Smooth muscle cell (in vitro differentiated cells): ENCODE measurements at regions not wholly inside any gene's neighbourhood (a gene's known extent, or its start where the extent isn't known, plus 50 kb on each side); places are given as distances from the start of the nearest gene placed in this dataset.

Experiments used
- DNase-seq: peaks from one replicate; lab custom pipeline; 2025; ENCODE audit not compliant: unreplicated experiment; lab: John Stamatoyannopoulos, UW
- H2AFZ ChIP-seq: fragments of 200-600 bp; sonication (generic); 2 replicates; pipeline ENCODE4 v1.6.0; 2016; ENCODE audit warnings: antibody characterized with exemption, low read depth, mild to moderate bottlenecking
- H3F3A ChIP-seq: fragments of 200-600 bp; sonication (generic); 2 replicates; pipeline ENCODE4 v1.6.0; 2017; ENCODE audit warnings: antibody characterized with exemption, low read depth
- H3K27ac ChIP-seq: fragments of 200-600 bp; sonication (generic); 2 replicates; pipeline ENCODE4 v1.5.1; 2016; ENCODE audit warnings: low read depth, mild to moderate bottlenecking
- H3K27me3 ChIP-seq: fragments of 200-600 bp; sonication (generic); 2 replicates; pipeline ENCODE4 v1.6.1; 2016; ENCODE audit warnings: low read depth, mild to moderate bottlenecking
- H3K36me3 ChIP-seq: fragments of 200-600 bp; sonication (generic); 2 replicates; pipeline ENCODE4 v1.5.1; 2016; ENCODE audit warnings: low read depth
- H3K4me1 ChIP-seq: fragments of 200-600 bp; sonication (generic); 2 replicates; pipeline ENCODE4 v1.5.1; 2016; ENCODE audit warnings: low read depth
- H3K4me2 ChIP-seq: fragments of 200-600 bp; sonication (generic); 2 replicates; pipeline ENCODE4 v1.6.0; 2016; ENCODE audit warnings: mild to moderate bottlenecking
- H3K4me3 ChIP-seq: fragments of 200-600 bp; sonication (generic); 2 replicates; pipeline ENCODE4 v1.5.1; 2016; ENCODE audit warnings: mild to moderate bottlenecking
- H3K79me2 ChIP-seq: fragments of 200-600 bp; sonication (generic); 2 replicates; pipeline ENCODE4 v1.6.0; 2016; ENCODE audit warnings: low read depth, mild to moderate bottlenecking
- H3K9ac ChIP-seq: fragments of 200-600 bp; sonication (generic); 2 replicates; pipeline ENCODE4 v1.6.0; 2016; ENCODE audit warnings: low read depth
- H3K9me3 ChIP-seq: fragments of 200-600 bp; sonication (generic); replicated peaks from 2 replicates; pipeline ENCODE4 v1.5.1; 2016; ENCODE audit warnings: low read depth
- H4K20me1 ChIP-seq: fragments of 200-600 bp; sonication (generic); 2 replicates; pipeline ENCODE4 v1.6.0; 2016; ENCODE audit warnings: low read depth
- WGBS: methylation state at CpG from one replicate; pipeline ENCODE4 v1.1.7; 2016; ENCODE audit warnings: low lambda C conversion rate; 5-methylcytosine and 5-hydroxymethylcytosine counted together
- TF ChIP-seq, protein P1 (sequence below): fragments of 200-600 bp; sonication (generic); IDR thresholded peaks from 2 replicates; pipeline ENCODE4 v1.5.1; 2017; ENCODE audit warnings: borderline replicate concordance, mild to moderate bottlenecking, antibody characterized with exemption; ENCODE audit not compliant: insufficient read depth, poor library complexity, severe bottlenecking

DNA sequence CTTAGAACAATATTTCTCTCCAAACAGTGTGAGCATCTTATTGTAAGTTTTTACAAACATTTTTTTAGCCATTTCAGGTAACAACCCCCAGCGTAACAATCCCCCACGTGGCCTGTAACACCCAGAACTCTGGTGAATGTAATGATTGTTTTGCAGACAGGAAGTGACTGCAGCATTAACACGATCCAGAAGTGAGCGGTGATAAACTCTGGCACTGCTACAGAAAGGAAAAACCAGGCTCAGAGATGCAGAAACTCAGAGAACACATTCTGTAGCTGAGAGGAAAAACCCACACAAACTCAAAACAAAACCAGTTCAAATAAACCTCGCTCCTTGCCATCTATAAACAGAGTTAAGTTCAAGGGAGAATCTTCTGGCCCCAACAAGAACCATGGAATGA, 285.7 kb downstream of the FGFR2 start:
- no peak overlapping the region for H3K9ac ChIP-seq
- no peak for DNase-seq
- WGBS, result 6% methylated on average over 5 of the region's 5 CpGs
- H3K9me3 ChIP-seq, result no peaks in the 10 kb centered on the region
- H3K4me2 ChIP-seq, result peak overlapping the region; percentile 79
- no peaks in the 10 kb centered on the region for H3K27me3 ChIP-seq
- H4K20me1 ChIP-seq, result no peaks in the 10 kb centered on the region
- TF ChIP-seq, protein P1, sequence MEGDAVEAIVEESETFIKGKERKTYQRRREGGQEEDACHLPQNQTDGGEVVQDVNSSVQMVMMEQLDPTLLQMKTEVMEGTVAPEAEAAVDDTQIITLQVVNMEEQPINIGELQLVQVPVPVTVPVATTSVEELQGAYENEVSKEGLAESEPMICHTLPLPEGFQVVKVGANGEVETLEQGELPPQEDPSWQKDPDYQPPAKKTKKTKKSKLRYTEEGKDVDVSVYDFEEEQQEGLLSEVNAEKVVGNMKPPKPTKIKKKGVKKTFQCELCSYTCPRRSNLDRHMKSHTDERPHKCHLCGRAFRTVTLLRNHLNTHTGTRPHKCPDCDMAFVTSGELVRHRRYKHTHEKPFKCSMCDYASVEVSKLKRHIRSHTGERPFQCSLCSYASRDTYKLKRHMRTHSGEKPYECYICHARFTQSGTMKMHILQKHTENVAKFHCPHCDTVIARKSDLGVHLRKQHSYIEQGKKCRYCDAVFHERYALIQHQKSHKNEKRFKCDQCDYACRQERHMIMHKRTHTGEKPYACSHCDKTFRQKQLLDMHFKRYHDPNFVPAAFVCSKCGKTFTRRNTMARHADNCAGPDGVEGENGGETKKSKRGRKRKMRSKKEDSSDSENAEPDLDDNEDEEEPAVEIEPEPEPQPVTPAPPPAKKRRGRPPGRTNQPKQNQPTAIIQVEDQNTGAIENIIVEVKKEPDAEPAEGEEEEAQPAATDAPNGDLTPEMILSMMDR, result no peak
- no peak overlapping the region for H2AFZ ChIP-seq
- peaks cover 45% of the 10 kb centered on the region for H3K4me1 ChIP-seq
- H3K36me3 ChIP-seq, result no peaks in the 10 kb centered on the region
- no peaks in the 10 kb centered on the region for H3K79me2 ChIP-seq
- H3F3A ChIP-seq, result peaks cover 24% of the 10 kb centered on the region
- peak overlapping the region; percentile 67 for H3K27ac ChIP-seq
- peak overlapping the region; percentile 11 for H3K4me3 ChIP-seq

- H3F3A ChIP-seq, result peaks cover 24% of the 10 kb centered on the region
- no peaks in the 10 kb centered on the region for H3K9me3 ChIP-seq
- 16% methylated on average over 17 of the region's 17 CpGs for WGBS
- peak overlapping the region; percentile 67 for H3K27ac ChIP-seq
- peak overlapping the region; percentile 79 for H3K4me2 ChIP-seq
- no peaks in the 10 kb centered on the region for H4K20me1 ChIP-seq
- TF ChIP-seq, protein P1, result no peak
- DNase-seq, result no peak
- no peaks in the 10 kb centered on the region for H3K36me3 ChIP-seq
- H2AFZ ChIP-seq, result peak overlapping the region; percentile 65
- no peaks in the 10 kb centered on the region for H3K27me3 ChIP-seq
- H3K79me2 ChIP-seq, result no peaks in the 10 kb centered on the region
- H3K4me1 ChIP-seq, result peaks cover 45% of the 10 kb centered on the region
- H3K4me3 ChIP-seq, result peak overlapping the region; percentile 11
- H3K9ac ChIP-seq, result no peak overlapping the region
These were observed 284.9 kb downstream of the FGFR2 start for GRCh38 chr10:121313119-121313875.

DNA sequence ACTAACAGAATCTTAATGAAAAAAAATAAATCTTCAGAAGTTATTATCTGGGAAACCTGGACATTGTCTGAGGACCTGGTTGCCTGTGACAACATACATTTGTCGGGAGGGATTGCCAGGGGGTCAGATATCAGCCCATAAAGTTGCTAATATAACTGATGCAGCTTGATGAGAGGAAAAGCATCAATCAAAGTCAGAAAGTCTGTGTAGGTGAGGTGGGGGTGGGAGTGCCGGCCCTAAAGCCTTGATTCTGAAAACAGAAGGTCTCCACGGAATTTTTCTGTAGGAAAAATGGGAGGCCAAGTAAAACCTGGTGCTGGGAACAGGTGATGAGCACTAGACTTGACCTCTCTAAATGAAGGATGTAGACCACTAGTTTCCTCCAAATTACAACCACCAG, 281.8 kb downstream of the FGFR2 start:
- Histone ChIP-seq H3K27ac (no peak overlapping the region), H3K36me3 (no peaks in the 10 kb centered on the region), H2AFZ (no peak overlapping the region), H3K27me3 (no peaks in the 10 kb centered on the region), H3K9ac (no peak overlapping the region), H3F3A (peaks cover 24% of the 10 kb centered on the region), H4K20me1 (no peaks in the 10 kb centered on the region), H3K9me3 (no peaks in the 10 kb centered on the region), H3K4me2 (no peak overlapping the region), H3K4me1 (peaks cover 25% of the 10 kb centered on the region), H3K79me2 (no peaks in the 10 kb centered on the region), H3K4me3 (no peak overlapping the region)
- DNase-seq, result no peak
- 93% methylated on average over 3 of the region's 3 CpGs for WGBS
- TF ChIP-seq, protein P1, result no peak

DNA sequence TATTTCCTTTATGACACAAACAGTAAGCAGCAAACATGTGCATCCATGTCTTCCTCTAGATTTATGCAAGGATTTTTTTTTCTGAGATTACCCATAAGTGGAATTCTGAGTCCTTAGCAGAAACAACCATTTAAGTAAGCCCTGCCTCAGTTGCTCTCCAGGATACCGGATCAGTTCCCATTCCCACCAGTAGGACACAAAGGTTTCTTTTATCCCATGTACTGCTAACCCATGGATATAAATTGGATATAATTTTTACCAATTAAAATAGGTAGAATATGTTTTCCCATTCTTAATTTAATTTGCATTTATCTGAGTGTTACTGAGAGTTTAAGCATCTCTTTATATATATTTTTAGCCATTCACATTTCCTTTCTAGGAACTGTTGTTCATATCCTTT, 280.9 kb downstream of the FGFR2 start:
- H3F3A ChIP-seq, result peaks cover 17% of the 10 kb centered on the region
- H4K20me1 ChIP-seq, result no peaks in the 10 kb centered on the region
- no peak overlapping the region for H3K27ac ChIP-seq
- no peaks in the 10 kb centered on the region for H3K36me3 ChIP-seq
- no peak overlapping the region for H3K4me3 ChIP-seq
- H3K27me3 ChIP-seq, result no peaks in the 10 kb centered on the region
- no peak for DNase-seq
- H3K9ac ChIP-seq, result no peak overlapping the region
- no peaks in the 10 kb centered on the region for H3K79me2 ChIP-seq
- no peaks in the 10 kb centered on the region for H3K9me3 ChIP-seq
- TF ChIP-seq, protein P1, result no peak
- H3K4me1 ChIP-seq, result peaks cover 15% of the 10 kb centered on the region
- 94% methylated on average over 1 of the region's 1 CpG for WGBS
- no peak overlapping the region for H3K4me2 ChIP-seq
- H2AFZ ChIP-seq, result no peak overlapping the region
